ENCODE measurements at regions not wholly inside any gene's neighbourhood (a gene's known extent, or its start where the extent isn't known, plus 50 kb on each side); places are given as distances from the start of the nearest gene placed in this dataset.

DNA sequence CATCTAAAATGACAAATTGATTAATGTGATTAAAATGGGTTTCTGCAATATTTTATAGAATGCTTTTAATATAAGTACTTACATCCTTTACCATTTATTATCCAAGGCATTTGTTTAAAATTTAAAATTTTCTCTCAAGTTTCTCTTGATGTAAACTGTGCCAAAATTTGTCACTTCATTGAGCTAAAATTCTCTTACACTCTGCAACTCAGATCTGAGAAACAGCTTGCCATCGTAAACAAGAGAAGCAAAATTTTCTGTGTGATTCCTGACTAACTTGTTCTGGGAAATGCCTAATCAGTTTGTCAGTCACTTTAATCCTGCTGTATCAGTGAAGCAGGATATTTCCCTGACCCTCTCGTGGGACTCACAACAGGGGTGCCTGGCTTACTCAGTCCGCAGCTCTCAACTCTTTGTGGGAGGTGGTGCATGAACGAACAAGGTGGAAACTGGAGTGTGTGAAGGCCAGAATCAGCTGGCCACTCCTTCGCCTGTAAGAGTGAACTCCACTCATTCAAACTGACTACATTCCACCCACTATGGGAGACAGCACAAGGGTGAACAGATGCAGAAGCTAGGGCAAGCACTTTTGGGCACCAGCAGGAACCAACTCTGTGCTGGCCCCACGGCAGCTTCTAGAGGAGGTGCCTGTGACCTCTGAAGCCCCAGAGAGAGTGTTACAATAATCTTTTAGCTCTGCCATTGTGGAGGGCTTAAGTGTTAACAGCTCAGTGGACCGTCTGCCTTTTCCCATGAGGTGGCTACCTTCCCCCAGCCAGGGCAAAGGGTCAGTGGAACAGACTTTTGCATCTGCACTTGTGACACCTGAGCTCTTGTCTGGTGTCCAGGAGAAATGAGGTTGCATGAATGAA, 349.4 kb downstream of the FAT4 start:
- no peak for DNase-seq (ENCODE audit: extremely low read depth in 1 of 11, low read depth in 9 of 11, low spot score in 4 of 11)

DNA sequence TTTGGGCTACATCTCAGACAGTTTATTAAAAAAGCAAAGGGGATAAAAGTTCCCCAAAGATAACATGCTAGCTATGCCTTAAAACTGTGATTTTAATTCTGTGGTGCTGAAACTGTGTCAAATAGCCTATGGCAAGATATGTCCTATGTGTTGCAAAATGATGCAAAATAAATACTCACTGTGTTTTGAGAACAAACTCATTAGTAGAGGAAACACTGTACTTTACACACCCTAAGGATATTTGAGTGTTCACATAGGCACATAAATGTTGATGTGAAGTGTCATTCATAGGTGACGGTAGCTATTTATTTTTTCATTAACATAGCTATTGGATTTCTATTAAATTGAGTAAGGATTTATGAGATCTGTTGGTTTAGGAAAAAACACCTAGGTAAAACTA, 351.9 kb downstream of the FAT4 start:
- DNase-seq (ENCODE audit: extremely low read depth in 1 of 11, low read depth in 9 of 11, low spot score in 4 of 11) = no peak

DNA sequence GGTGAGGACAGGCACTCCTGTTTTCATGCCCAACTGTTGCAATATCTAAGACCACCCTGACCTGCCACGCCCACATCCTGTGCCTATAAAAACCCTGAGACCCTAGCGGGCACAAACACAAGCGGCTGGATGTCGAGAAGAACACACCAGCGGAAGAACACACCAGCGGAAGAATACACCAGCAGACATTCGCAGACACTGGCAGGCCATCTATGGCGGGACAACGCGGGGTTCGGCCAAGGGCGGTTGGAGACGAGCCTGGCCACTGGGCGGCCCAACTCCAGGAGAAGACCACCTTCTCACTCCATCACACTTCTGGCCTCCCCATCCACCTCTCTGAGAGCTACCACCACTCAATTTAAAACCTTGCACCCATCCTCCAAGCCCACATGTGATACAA, 361.4 kb downstream of the FAT4 start:
- DNase-seq (ENCODE audit: extremely low read depth in 1 of 11, low read depth in 9 of 11, low spot score in 4 of 11) = no peak

DNA sequence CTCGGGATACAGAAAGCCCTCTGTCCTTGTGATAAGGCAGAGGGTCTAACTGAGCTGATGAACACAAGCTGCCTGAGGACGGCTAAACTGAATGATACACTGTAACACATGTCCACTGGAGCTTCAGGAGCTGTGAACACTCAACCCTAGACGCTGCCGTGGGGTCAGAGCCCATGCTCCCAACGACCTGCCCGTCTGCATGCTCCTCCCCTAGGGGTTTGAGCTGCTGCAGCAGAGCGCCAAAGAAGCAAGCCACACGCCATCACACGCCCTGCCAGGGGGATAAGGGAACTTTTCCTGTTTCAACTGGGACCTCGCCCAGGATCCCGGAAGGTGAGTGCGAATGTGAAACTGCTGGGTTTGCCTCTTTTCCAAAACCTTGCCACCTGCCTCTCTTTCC, 361.8 kb downstream of the FAT4 start:
- DNase-seq (ENCODE audit: extremely low read depth in 1 of 11, low read depth in 9 of 11, low spot score in 4 of 11) = no peak

DNA sequence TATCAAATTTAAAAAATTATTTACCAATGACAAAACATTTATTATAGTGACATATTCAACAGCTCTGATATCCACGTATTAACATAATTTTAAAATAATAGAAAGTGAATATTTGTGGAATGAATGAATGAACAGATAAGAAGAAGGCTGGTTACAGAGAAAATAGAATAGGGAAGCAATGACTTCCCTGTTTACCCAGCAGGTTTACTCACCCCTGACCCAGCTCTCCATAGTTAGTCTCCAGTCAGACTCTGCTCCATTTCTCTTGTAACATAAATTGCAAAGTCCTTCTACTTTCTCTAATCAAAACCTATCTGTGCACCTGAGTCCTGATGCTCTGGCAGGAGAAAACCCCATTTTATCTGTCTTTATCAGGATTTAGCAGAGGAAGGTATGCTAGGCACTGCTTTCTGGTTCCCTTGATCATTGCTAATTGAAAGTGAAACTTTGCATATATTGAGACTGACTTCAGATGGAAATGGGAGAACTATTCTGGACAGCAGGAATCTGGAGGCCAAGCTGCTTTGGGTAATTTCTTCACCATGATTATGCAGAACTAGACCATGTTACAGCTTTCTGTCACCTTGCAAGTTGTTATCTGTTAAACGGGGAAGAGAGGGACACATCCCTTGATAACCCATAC, 363.0 kb downstream of the FAT4 start:
- no peak for DNase-seq (ENCODE audit: extremely low read depth in 1 of 11, low read depth in 9 of 11, low spot score in 4 of 11)

DNA sequence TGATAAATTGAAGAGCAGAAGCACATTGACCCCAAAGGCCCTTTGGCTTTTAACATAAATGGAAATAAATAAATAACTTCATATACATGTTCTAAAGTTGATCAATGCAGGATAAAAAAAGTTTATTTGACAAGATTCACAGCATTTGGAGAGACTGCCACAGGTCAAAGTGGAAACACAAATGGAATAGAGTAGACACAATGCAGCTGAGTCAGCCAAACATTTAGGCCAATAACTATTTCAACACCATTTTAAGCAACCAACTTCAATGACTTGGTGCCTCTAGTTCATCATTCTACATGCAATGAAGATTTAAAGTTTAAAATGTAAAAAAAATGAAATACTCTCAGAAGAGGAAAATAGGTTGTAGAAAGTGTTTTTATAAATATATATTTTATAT, 365.2 kb downstream of the FAT4 start:
- DNase-seq (ENCODE audit: extremely low read depth in 1 of 11, low read depth in 9 of 11, low spot score in 4 of 11) = no peak

DNA sequence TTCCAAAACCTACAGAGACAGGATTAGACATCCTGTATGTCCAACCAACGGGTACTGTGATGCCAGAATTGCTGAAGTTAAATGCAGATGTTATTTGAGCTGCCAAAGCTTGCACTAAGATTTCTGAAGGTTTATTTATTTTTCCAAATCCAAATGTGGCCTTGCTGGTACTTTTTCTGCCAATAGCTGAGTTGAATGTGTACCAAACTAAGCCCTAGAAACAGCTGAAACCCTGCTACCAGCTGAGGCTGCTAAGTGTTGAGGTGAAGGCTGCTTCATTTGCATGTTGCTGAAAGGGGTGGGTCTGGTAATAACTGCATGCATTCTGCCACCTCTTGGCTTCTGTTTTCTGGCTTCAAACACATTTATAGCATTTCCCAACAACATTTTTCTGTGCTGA, 366.5 kb downstream of the FAT4 start:
- no peak for DNase-seq (ENCODE audit: extremely low read depth in 1 of 11, low read depth in 9 of 11, low spot score in 4 of 11)

DNA sequence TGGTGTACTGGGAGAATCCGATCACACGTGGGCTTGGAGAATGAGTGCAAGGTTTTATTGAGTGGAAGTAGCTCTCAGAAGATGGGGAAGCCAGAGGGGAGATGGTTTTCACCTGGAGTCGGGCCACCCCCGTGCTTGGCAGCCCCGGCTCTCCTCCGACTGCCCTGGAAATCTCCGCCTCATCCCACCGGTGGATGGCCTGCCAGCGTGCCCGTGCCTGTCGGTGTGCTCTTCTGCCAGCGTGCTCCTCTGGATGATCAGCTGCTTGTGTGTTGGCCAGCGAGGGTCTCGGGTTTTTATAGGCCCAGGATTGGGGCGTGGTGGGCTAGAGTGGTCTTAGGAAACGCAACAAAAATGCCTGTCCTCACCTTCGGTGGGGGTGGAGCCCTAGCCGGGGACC, 368.0 kb downstream of the FAT4 start:
- no peak for DNase-seq (ENCODE audit: extremely low read depth in 1 of 11, low read depth in 9 of 11, low spot score in 4 of 11)

DNA sequence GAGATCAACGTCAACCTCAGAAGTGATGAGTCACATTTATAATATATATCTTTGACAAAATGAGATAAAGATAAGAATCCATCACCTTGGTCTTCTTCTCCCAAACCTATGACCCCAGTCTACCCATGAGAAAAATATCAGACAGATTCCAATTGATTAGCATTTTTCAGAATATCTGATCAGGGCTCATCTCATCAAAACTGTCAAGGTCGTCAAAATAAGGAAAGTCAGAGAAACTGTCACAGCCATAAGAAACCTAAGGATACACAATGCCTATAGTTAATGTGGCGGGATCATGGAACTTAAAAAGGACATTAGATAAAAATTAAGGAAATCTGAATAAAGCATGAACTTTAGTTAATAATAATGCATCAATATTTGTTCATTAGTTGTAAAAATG, 374.1 kb downstream of the FAT4 start:
- DNase-seq (ENCODE audit: extremely low read depth in 1 of 11, low read depth in 9 of 11, low spot score in 4 of 11) = no peak

DNA sequence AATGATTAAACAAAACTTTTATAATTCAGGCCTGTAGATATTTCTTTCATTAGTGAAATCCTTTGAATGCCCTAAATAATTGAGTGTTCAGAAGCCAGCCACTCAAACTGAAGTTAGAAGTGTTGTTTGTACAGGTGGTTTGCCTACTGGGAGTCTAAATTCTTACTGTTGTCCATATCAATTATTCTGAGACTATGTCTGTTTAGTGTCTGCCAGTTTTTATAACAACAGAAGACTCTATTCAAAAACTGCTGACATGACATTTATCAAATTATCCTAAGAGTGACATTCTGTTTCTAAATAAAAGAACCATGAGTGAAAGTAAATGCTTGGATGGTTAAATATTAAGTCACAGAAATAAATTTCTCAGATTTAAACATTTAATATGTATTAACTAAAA, 375.1 kb downstream of the FAT4 start:
- no peak for DNase-seq (ENCODE audit: extremely low read depth in 1 of 11, low read depth in 9 of 11, low spot score in 4 of 11)

DNA sequence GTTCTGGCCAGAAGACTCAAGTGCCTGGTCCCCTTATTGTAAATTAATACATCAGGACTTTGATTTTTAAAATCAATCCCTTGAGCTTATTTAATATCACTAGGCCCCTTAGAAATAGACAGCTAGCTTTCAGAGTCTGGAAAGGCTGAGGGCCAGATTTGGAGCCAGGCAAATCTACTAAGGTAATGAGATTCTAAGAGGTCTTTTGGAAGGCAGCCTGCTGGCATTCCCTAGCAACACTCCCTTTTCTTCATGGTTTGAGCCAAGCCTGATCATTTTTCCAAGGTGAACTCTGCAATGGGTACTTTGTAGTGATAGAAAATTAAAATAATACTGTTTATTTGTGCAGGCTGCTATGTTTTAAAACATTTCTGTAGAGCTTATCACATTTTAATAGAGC, 378.5 kb downstream of the FAT4 start:
- no peak for DNase-seq (ENCODE audit: extremely low read depth in 1 of 11, low read depth in 9 of 11, low spot score in 4 of 11)

DNA sequence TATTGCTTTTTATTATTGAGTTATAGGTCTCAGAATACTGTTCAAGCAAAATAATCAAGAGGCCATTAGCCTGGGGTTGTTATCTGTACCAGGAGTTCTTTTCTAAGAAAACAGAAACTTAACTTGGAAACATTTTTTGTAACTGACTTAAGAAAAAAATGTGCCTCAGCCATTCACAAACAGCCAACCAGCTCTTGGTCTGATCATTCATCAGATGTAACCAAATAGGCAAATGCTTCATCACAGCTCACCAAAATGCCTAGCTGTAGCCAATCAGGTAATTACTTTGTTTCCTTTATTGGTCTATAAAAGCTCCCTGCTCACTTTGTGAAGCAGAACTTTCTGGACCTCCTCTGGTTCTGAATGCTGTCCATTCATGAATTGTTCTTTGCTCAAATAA, 387.7 kb downstream of the FAT4 start:
- no peak for DNase-seq (ENCODE audit: extremely low read depth in 1 of 11, low read depth in 9 of 11, low spot score in 4 of 11)

DNA sequence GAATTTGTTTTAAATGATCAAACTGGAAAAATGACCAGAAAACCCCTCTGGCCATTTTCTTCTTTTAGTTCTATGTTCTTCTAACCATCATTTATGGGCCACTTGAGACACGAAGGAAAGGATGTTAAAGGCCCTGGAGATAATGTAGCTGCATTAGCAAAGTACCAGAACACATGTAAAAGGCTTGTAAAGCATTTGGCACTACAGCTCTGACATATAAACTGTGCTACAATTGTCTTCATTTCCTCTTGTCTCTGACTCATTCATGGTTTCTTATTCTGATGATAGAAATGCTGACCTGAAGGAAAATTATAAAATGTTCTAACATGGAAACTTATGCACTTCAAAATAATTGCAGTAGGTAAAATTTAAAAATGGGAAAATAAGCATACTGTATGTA, 388.7 kb downstream of the FAT4 start:
- no peak for DNase-seq (ENCODE audit: extremely low read depth in 1 of 11, low read depth in 9 of 11, low spot score in 4 of 11)

DNA sequence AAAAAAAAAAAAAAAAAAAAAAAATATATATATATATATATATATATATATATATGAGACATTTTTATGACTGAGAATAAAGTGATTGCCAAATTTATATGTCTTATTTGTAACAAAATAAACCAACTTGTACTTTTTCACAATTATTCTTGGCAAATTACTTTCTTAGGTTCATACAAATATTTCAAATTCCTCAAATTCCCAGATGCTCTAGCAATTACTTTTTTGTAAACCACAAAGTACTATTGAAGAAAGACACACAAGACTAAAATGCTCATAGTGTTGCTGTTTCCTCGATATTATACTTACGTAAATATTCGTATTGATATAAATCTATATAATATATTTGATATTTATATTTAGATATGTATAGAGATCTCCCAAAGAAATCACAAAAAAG, 390.0 kb downstream of the FAT4 start:
- DNase-seq (ENCODE audit: extremely low read depth in 1 of 11, low read depth in 9 of 11, low spot score in 4 of 11) = no peak

DNA sequence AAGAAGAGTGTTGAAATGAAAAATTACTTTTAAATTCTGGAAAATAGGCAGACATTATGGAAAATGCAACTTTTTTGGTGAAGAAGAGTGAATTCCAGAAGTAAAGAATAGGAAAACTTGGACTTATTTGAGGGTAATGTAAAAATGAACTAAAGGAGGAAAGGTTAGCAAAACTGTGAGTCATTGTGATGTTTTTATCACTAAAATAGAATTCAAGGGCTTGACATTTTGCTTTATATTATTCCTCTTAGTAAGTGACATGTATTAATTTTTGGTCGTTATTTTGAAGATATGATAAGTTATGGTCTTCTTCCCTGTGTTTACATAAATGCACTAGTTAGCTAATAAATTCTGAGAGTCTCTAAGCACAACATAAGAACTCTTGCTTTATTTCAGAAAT, 390.9 kb downstream of the FAT4 start:
- DNase-seq (ENCODE audit: extremely low read depth in 1 of 11, low read depth in 9 of 11, low spot score in 4 of 11) = no peak

DNA sequence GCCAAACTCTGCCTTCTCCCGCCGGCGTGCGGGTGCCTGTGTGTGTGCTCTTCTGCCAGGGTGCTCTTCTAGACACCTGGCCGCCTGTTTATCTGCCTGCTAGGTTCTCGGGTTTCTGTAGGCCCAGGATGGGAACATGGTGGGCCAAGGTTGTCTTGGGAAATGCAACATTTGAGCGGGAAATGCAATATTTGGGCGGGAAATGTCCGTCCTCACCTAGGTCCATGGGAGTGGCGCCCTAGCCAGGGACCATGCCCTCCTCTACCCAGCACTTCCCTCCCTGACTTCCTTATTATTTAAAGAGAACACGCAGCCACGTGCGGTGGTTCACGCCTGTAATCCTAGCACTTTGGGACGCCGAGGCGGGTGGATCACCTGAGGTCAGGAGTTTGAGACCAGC, 392.6 kb downstream of the FAT4 start:
- DNase-seq (ENCODE audit: extremely low read depth in 1 of 11, low read depth in 9 of 11, low spot score in 4 of 11) = no peak

DNA sequence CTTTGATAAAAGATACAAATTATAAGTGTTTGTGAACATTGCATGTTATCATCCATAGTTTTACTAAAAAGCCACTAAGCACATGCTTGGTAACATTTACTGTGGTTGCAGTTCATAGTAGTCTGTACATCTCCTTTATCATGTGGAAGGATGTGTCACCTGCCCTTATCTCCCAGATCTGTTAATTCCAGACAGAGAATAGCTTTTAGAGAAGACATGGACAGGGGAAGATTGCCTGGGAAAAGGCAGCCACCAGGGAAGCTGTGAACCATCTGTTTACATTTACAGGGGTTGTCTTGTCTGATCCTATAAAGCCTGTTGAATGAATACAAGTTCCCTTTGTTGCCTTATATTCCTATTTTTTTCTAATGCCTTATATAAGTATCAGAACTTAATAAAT, 396.0 kb downstream of the FAT4 start:
- no peak for DNase-seq (ENCODE audit: extremely low read depth in 1 of 11, low read depth in 9 of 11, low spot score in 4 of 11)

DNA sequence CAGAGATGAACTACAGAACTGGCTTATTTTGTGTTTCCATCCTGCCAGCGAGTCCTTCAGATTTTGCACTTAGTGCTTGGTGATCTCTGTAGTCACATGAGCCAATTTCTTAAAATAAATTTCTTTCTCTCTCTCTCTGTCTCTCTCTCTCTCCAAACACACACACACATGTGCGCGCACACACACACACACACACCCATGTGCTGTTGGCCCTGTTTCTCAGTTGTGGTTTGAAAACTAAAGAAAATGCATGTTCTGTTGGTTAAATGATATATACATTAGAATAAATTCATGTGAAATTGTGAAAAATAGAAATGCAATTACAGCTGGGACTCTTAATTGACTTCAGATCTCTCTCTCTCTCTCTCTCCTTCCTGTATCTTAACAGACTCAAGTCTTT, 399.3 kb downstream of the FAT4 start:
- no peak for DNase-seq (ENCODE audit: extremely low read depth in 1 of 11, low read depth in 9 of 11, low spot score in 4 of 11)

DNA sequence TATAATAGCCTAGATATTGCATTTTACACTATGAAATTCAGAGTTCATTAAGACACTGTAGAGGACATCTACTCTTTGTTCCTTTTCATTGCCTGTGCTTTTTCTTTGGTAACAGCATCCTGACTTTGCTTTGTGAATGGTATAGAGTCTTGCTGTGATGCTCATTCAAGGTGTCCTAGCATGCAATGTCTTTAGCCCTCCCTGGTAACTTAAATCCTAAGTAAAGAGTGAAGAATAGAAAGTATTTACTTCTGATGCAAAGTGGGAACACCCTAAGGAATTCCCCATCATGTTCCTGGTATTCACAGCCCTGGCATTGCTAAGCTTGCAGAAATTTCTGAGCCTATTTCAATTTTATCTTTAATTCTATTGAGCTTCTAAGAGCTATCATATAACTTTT, 400.1 kb downstream of the FAT4 start:
- no peak for DNase-seq (ENCODE audit: extremely low read depth in 1 of 11, low read depth in 9 of 11, low spot score in 4 of 11)

DNA sequence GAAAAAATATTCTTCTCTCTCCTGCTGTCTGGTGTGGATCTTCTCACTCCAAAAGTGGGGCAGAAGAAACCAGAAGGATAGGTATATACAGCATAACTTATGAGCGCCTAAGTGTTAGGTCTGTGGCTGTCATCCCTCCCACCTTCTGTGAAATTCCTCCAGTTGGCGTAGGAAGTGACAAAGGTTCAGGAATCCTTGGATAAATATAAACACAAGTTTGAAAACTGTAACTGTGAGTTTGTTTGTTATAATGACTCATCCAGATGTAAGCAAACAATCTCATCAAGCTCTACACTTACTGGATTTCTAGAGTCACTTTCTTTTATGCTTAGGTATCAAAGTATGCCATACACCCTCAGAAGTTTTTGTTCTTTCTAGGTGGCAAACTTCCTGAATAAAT, 405.2 kb downstream of the FAT4 start:
- no peak for DNase-seq (ENCODE audit: extremely low read depth in 1 of 11, low read depth in 9 of 11, low spot score in 4 of 11)

DNA sequence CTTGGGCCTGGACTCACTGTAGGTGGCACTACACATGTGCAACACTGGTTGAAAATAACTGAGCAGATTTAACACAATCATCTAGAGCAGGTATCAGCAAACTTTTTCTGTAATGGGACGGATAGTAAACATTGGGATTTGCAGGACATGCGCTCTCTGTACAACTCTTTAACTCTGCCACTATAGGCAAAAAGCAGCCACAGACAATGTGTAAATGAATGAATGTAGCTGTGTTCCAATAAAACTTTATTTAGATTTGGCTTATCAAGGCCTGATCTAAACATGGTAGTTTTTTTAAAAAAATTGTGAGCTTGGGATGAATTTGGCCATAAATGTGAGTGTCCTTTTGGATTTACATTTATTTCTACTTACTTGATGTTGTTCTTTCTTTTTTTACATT, 407.3 kb downstream of the FAT4 start:
- no peak for DNase-seq (ENCODE audit: extremely low read depth in 1 of 11, low read depth in 9 of 11, low spot score in 4 of 11)

All from renal cortex interstitium (tissue), 11 donors.